ENCODE measurements at regions not wholly inside any gene's neighbourhood (a gene's known extent, or its start where the extent isn't known, plus 50 kb on each side); places are given as distances from the start of the nearest gene placed in this dataset.
"Not testable (repeated sequence)": the region's sequence is repeated elsewhere in the genome, so short reads cannot be mapped to it uniquely, and the experiment has no call there.

GRCh38 chrX:3785822-3786221 lies 72.4 kb upstream of the PRKX start:
- TF ChIP-seq PATZ1 (CRISPR knock-in tag; IDR thresholded peaks at IDR 0.05; ENCODE audit: borderline replicate concordance); OSR1 (CRISPR knock-in tag; IDR thresholded peaks at IDR 0.05); POU6F1 (CRISPR knock-in tag; IDR thresholded peaks at IDR 0.05; ENCODE audit: borderline replicate concordance, low read depth); ZFP3 (CRISPR knock-in tag; IDR thresholded peaks at IDR 0.05): not testable (repeated sequence)
